Neural progenitor cell (in vitro differentiated cells): ENCODE measurements at regions not wholly inside any gene's neighbourhood (a gene's known extent, or its start where the extent isn't known, plus 50 kb on each side); places are given as distances from the start of the nearest gene placed in this dataset.
"Not testable (repeated sequence)": the region's sequence is repeated elsewhere in the genome, so short reads cannot be mapped to it uniquely, and the experiment has no call there.

Experiments used
- DNase-seq: peaks from one replicate; pipeline ENCODE4 v3.0.0-alpha.2; 2016; ENCODE audit warnings: low spot score
- H2AFZ ChIP-seq: fragments of 200-600 bp; sonication (generic); replicated peaks from 2 replicates; pipeline ENCODE4 v1.6.1; 2016; ENCODE audit warnings: antibody characterized with exemption
- H3F3A ChIP-seq: fragments of 200-600 bp; sonication (generic); 2 replicates; pipeline ENCODE4 v1.6.1; 2016; ENCODE audit warnings: antibody characterized with exemption, low read depth
- H3K27ac ChIP-seq: fragments of 200-600 bp; sonication (generic); 2 replicates; pipeline ENCODE4 v1.5.1; 2016; ENCODE audit warnings: mild to moderate bottlenecking
- H3K27me3 ChIP-seq: fragments of 200-600 bp; sonication (generic); 2 replicates; pipeline ENCODE4 v1.6.1; 2016; ENCODE audit warnings: mild to moderate bottlenecking, moderate library complexity
- H3K36me3 ChIP-seq: fragments of 200-600 bp; sonication (generic); 2 replicates; pipeline ENCODE4 v1.5.1; 2016
- H3K4me1 ChIP-seq: fragments of 200-600 bp; sonication (generic); 2 replicates; pipeline ENCODE4 v1.6.1; 2016; ENCODE audit warnings: mixed run types
- H3K4me2 ChIP-seq: fragments of 200-600 bp; sonication (generic); 2 replicates; pipeline ENCODE4 v1.6.1; 2016
- H3K4me3 ChIP-seq: fragments of 200-600 bp; sonication (generic); 2 replicates; pipeline ENCODE4 v1.5.1; 2016
- H3K79me2 ChIP-seq: fragments of 200-600 bp; sonication (generic); 2 replicates; pipeline ENCODE4 v1.6.1; 2016; ENCODE audit warnings: low read depth
- H3K9ac ChIP-seq: fragments of 200-600 bp; sonication (generic); 2 replicates; pipeline ENCODE4 v1.6.1; 2016
- H3K9me3 ChIP-seq: fragments of 200-600 bp; sonication (generic); 2 replicates; pipeline ENCODE4 v1.5.1; 2016; ENCODE audit warnings: low read depth
- H4K20me1 ChIP-seq: fragments of 200-600 bp; sonication (generic); 2 replicates; pipeline ENCODE4 v1.6.1; 2016; ENCODE audit warnings: low read depth
- H3K27ac Mint-ChIP-seq: 3 replicates; pipeline ENCODE4 v1.8.0; 2021; ENCODE audit warnings: mixed read lengths
- H3K27me3 Mint-ChIP-seq: 2 replicates; pipeline ENCODE4 v1.8.0; 2022; ENCODE audit warnings: low read depth, mild to moderate bottlenecking, inconsistent platforms, moderate library complexity, mixed read lengths; ENCODE audit not compliant: insufficient read depth
- H3K36me3 Mint-ChIP-seq: 3 replicates; pipeline ENCODE4 v1.8.0; 2021; ENCODE audit warnings: mixed read lengths
- H3K4me1 Mint-ChIP-seq: 3 replicates; pipeline ENCODE4 v1.8.0; 2021; ENCODE audit warnings: mixed read lengths
- H3K4me3 Mint-ChIP-seq: 3 replicates; pipeline ENCODE4 v1.8.0; 2021; ENCODE audit warnings: mild to moderate bottlenecking, moderate library complexity, mixed read lengths
- H3K9me3 Mint-ChIP-seq: 3 replicates; pipeline ENCODE4 v1.8.0; 2020; ENCODE audit warnings: mixed read lengths
- CTCF ChIP-seq: fragments of 200-600 bp; sonication (generic); IDR thresholded peaks from 2 replicates; pipeline ENCODE4 v1.5.1; 2017; ENCODE audit warnings: antibody characterized with exemption, mild to moderate bottlenecking
- EZH2 ChIP-seq: fragments of 200-600 bp; sonication (generic); IDR thresholded peaks from 2 replicates; pipeline ENCODE4 v1.6.1; 2017; ENCODE audit warnings: antibody characterized with exemption, mild to moderate bottlenecking, moderate library complexity
- EZH2phosphoT487 ChIP-seq: fragments of 200-600 bp; sonication (generic); IDR thresholded peaks from 2 replicates; pipeline ENCODE4 v1.6.1; 2017; ENCODE audit warnings: antibody characterized with exemption

DNA sequence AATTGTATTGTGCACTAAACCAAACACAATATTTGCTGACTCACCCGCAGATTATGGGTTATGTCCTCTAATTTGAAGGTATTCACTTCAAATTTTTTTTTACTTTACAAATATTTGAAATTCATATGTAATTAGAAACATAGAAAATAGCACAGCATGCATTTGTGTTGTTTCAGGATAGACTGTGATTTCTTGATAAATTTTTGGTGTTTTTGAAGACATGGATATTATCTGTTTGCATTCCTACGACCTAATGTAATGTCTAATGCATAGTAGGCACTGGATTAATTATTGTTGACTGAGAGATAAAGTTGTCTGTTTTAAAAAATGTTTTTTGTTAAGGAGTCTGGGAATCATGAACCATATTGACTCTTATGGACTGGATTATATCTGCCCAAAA lies 850.2 kb downstream of the BRINP3 start:
- Histone ChIP-seq H3F3A (no peaks in the 10 kb centered on the region), H3K27me3 (no peaks in the 10 kb centered on the region), H3K4me1 (no peaks in the 10 kb centered on the region), H3K9ac (no peak overlapping the region), H3K4me3 (no peak overlapping the region), H3K27ac (no peak overlapping the region), H3K36me3 (no peaks in the 10 kb centered on the region), H3K9me3 (no peaks in the 10 kb centered on the region), H3K4me2 (no peak overlapping the region), H2AFZ (no peak overlapping the region), H3K79me2 (no peaks in the 10 kb centered on the region), H4K20me1 (no peaks in the 10 kb centered on the region)
- no peaks in the 10 kb centered on the region for H3K9me3 Mint-ChIP-seq
- TF ChIP-seq EZH2 (no peak), CTCF (no peak), EZH2phosphoT487 (no peak)
- H3K27me3 Mint-ChIP-seq: no peaks in the 10 kb centered on the region
- peaks cover 6% of the 10 kb centered on the region for H3K4me1 Mint-ChIP-seq
- H3K27ac Mint-ChIP-seq: no peak overlapping the region
- no peak for DNase-seq
- no peak overlapping the region for H3K4me3 Mint-ChIP-seq
- H3K36me3 Mint-ChIP-seq: no peaks in the 10 kb centered on the region

DNA sequence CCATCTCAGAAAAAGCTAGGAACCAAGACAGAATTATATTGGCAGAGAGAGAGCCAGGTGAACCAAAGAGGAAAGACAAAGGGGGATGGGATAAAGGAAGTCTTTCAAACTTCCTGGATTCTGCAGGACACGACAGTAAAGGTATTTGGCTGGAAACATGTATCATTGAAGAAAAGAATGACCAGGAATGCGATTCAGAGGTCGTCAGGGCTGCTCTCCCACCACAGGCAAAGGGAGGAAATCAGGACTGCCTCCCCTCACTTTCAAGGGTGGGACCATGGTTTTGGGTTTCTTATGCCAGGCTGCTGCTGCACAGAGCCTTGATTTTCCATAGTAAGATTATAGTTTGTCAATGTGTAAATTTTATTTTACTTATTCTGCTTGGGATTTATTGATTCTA lies 848.8 kb downstream of the BRINP3 start:
- TF ChIP-seq EZH2phosphoT487 (no peak), CTCF (no peak), EZH2 (no peak)
- no peak overlapping the region for H3K9ac ChIP-seq
- DNase-seq: peak; percentile 5
- no peak overlapping the region for H2AFZ ChIP-seq
- Mint-ChIP-seq H3K4me1 (peaks cover 6% of the 10 kb centered on the region), H3K27ac (peak overlapping the region; percentile 73), H3K4me3 (no peak overlapping the region), H3K9me3 (no peaks in the 10 kb centered on the region), H3K36me3 (no peaks in the 10 kb centered on the region), H3K27me3 (no peaks in the 10 kb centered on the region)
- no peaks in the 10 kb centered on the region for H3F3A ChIP-seq
- no peak overlapping the region for H3K27ac ChIP-seq
- H3K4me2 ChIP-seq: no peak overlapping the region
- H3K27me3 ChIP-seq: no peaks in the 10 kb centered on the region
- H3K4me1 ChIP-seq: no peaks in the 10 kb centered on the region
- H4K20me1 ChIP-seq: no peaks in the 10 kb centered on the region
- no peaks in the 10 kb centered on the region for H3K36me3 ChIP-seq
- H3K79me2 ChIP-seq: no peaks in the 10 kb centered on the region
- no peaks in the 10 kb centered on the region for H3K9me3 ChIP-seq
- no peak overlapping the region for H3K4me3 ChIP-seq

GRCh38 chr1:189633658-189634057 lies 844.0 kb downstream of the BRINP3 start:
- no peaks in the 10 kb centered on the region for H3F3A ChIP-seq
- Mint-ChIP-seq H3K4me1 (peaks cover 5% of the 10 kb centered on the region), H3K27ac (no peak overlapping the region), H3K9me3 (no peaks in the 10 kb centered on the region), H3K27me3 (no peaks in the 10 kb centered on the region), H3K36me3 (no peaks in the 10 kb centered on the region), H3K4me3 (no peak overlapping the region)
- H3K9me3 ChIP-seq: no peaks in the 10 kb centered on the region
- no peak for DNase-seq
- H3K4me2 ChIP-seq: no peak overlapping the region
- H3K27ac ChIP-seq: no peak overlapping the region
- TF ChIP-seq EZH2phosphoT487: no peak
- no peak for TF ChIP-seq CTCF
- no peak for TF ChIP-seq EZH2
- H3K79me2 ChIP-seq: no peaks in the 10 kb centered on the region
- H3K36me3 ChIP-seq: no peaks in the 10 kb centered on the region
- no peaks in the 10 kb centered on the region for H3K27me3 ChIP-seq
- H2AFZ ChIP-seq: no peak overlapping the region
- no peak overlapping the region for H3K4me3 ChIP-seq
- no peaks in the 10 kb centered on the region for H3K4me1 ChIP-seq
- no peak overlapping the region for H3K9ac ChIP-seq
- no peaks in the 10 kb centered on the region for H4K20me1 ChIP-seq

- H3K27me3 Mint-ChIP-seq: no peaks in the 10 kb centered on the region
- no peak for DNase-seq
- H3K9me3 ChIP-seq: no peaks in the 10 kb centered on the region
- H3K27ac Mint-ChIP-seq: no peak overlapping the region
- H3K4me3 ChIP-seq: no peak overlapping the region
- H3K9me3 Mint-ChIP-seq: no peaks in the 10 kb centered on the region
- no peak for TF ChIP-seq EZH2
- no peak for TF ChIP-seq CTCF
- no peak for TF ChIP-seq EZH2phosphoT487
- no peaks in the 10 kb centered on the region for H3F3A ChIP-seq
- no peaks in the 10 kb centered on the region for H3K4me1 ChIP-seq
- no peaks in the 10 kb centered on the region for H3K4me1 Mint-ChIP-seq
- H3K27me3 ChIP-seq: no peaks in the 10 kb centered on the region
- no peaks in the 10 kb centered on the region for H3K36me3 Mint-ChIP-seq
- no peak overlapping the region for H3K9ac ChIP-seq
- H3K36me3 ChIP-seq: no peaks in the 10 kb centered on the region
- no peak overlapping the region for H3K27ac ChIP-seq
- no peak overlapping the region for H3K4me2 ChIP-seq
- no peak overlapping the region for H2AFZ ChIP-seq
- H3K4me3 Mint-ChIP-seq: no peak overlapping the region
- no peaks in the 10 kb centered on the region for H3K79me2 ChIP-seq
- no peaks in the 10 kb centered on the region for H4K20me1 ChIP-seq
Measured at GRCh38 chr1:189637041-189637440, 840.6 kb downstream of the BRINP3 start.

DNA sequence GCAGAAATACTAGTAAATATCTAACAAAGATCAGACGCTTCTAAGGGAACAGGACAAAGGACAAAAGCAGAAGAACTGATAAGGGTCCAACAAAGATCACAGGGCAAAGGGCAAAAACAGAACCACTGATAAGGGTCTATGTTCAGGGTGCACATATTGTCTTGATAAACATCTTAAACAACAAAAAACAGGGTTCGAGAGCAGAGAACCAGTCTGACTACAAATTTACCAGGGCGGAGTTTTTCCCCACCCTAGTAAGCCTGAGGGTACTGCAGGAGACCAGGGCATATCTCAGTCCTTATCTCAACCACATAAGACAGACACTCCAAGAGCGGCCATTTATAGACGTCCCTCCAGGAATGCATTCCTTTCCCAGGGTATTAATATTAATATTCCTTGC lies 833.5 kb downstream of the BRINP3 start:
- not testable (repeated sequence) for H3K4me2 ChIP-seq, H3K4me3 Mint-ChIP-seq, H3K9me3 Mint-ChIP-seq, H3K27me3 ChIP-seq, H3K9me3 ChIP-seq, H2AFZ ChIP-seq, H3K4me3 ChIP-seq, H4K20me1 ChIP-seq, H3K4me1 Mint-ChIP-seq, H3K27ac Mint-ChIP-seq, H3K36me3 Mint-ChIP-seq, H3K9ac ChIP-seq, DNase-seq, H3K4me1 ChIP-seq, H3K27ac ChIP-seq, H3F3A ChIP-seq, H3K27me3 Mint-ChIP-seq, H3K79me2 ChIP-seq, H3K36me3 ChIP-seq
